Left lobe of liver (tissue), 2 donors: ENCODE measurements at regions not wholly inside any gene's neighbourhood (a gene's known extent, or its start where the extent isn't known, plus 50 kb on each side); places are given as distances from the start of the nearest gene placed in this dataset.

Experiments
- ATAC-seq: fragments of 200-7000 bp; cut with Tn5 transposase; one replicate; pipeline ENCODE4 v1.9.1; 2020; ENCODE audit warnings: mild to moderate bottlenecking, moderate library complexity
- DNase-seq: peaks from one replicate; pipeline ENCODE4 v3.0.0-alpha.2; 2020; ENCODE audit warnings: low spot score
- donor health status: DM: no; HTN: no; CAD: no; lungs with moderate emphysema.
- donor health status: DM: no; HTN: yes; CAD: no.

- no peak for ATAC-seq
- no peak for DNase-seq
Observed at GRCh38 chr18:51778115-51778514, 561.9 kb upstream of the DCC start.

GRCh38 chr18:51789871-51790270 lies 550.1 kb upstream of the DCC start:
- no peak for DNase-seq

GRCh38 chr18:51801514-51801913 lies 538.5 kb upstream of the DCC start:
- ATAC-seq (no peak), DNase-seq (no peak)

More at GRCh38 chr18:51789871-51790270, 550.1 kb upstream of the DCC start:
- no peak for ATAC-seq

- no peak for ATAC-seq
- DNase-seq, result no peak
Observed at GRCh38 chr18:51802569-51803428, 537.2 kb upstream of the DCC start.

- ATAC-seq (no peak), DNase-seq (no peak)
Observed at GRCh38 chr18:51807336-51807735, 532.7 kb upstream of the DCC start.

- no peak for DNase-seq
- no peak for ATAC-seq
Observed at GRCh38 chr18:51811883-51812282, 528.1 kb upstream of the DCC start.

GRCh38 chr18:51813740-51814139 lies 526.3 kb upstream of the DCC start:
- no peak for DNase-seq
- ATAC-seq, result no peak

GRCh38 chr18:51821610-51822009 lies 518.4 kb upstream of the DCC start:
- ATAC-seq (no peak), DNase-seq (no peak)

GRCh38 chr18:51824746-51825145 lies 515.3 kb upstream of the DCC start:
- DNase-seq, result no peak
- no peak for ATAC-seq

GRCh38 chr18:51833850-51834249 lies 506.1 kb upstream of the DCC start:
- no peak for DNase-seq
- no peak for ATAC-seq

- no peak for ATAC-seq
- no peak for DNase-seq
Observed at GRCh38 chr18:51848702-51849101, 491.3 kb upstream of the DCC start.

- ATAC-seq (no peak), DNase-seq (no peak)
Observed at GRCh38 chr18:51852681-51853080, 487.3 kb upstream of the DCC start.

- DNase-seq (no peak), ATAC-seq (no peak)
Observed at GRCh38 chr18:51857989-51858388, 482.0 kb upstream of the DCC start.

GRCh38 chr18:51861046-51861445 lies 479.0 kb upstream of the DCC start:
- DNase-seq, result no peak

GRCh38 chr18:51862051-51862715 lies 477.8 kb upstream of the DCC start:
- DNase-seq (no peak), ATAC-seq (no peak)

More at GRCh38 chr18:51861046-51861445, 479.0 kb upstream of the DCC start:
- no peak for ATAC-seq

- DNase-seq (no peak), ATAC-seq (no peak)
Observed at GRCh38 chr18:51864219-51864965, 475.6 kb upstream of the DCC start.

- no peak for DNase-seq
- ATAC-seq, result no peak
Observed at GRCh38 chr18:51865538-51865937, 474.5 kb upstream of the DCC start.

- ATAC-seq (no peak), DNase-seq (no peak)
Observed at GRCh38 chr18:51867767-51868166, 472.2 kb upstream of the DCC start.

GRCh38 chr18:51878724-51879123 lies 461.3 kb upstream of the DCC start:
- ATAC-seq, result no peak
- DNase-seq, result no peak

- ATAC-seq, result no peak
Observed at GRCh38 chr18:51879329-51879728, 460.7 kb upstream of the DCC start.

GRCh38 chr18:51881394-51881793 lies 458.6 kb upstream of the DCC start:
- DNase-seq (no peak), ATAC-seq (no peak)

More at GRCh38 chr18:51879329-51879728, 460.7 kb upstream of the DCC start:
- no peak for DNase-seq

- ATAC-seq (peak; percentile 99), DNase-seq (peak; percentile 53)
Observed at GRCh38 chr18:51884039-51884438, 456.0 kb upstream of the DCC start.
